Colonic mucosa (tissue), 4 donors: ENCODE measurements at regions not wholly inside any gene's neighbourhood (a gene's known extent, or its start where the extent isn't known, plus 50 kb on each side); places are given as distances from the start of the nearest gene placed in this dataset.

Experiments
- DNase-seq: peaks from one replicate; pipeline ENCODE4 v3.0.0-alpha.2; 2020
- H3K27ac ChIP-seq: fragments of 200-600 bp; one replicate; pipeline ENCODE4 v1.8.0; 2021
- H3K27me3 ChIP-seq: fragments of 200-600 bp; one replicate; pipeline ENCODE4 v1.8.0; 2021
- H3K36me3 ChIP-seq: fragments of 200-600 bp; one replicate; pipeline ENCODE4 v1.8.0; 2021
- H3K4me1 ChIP-seq: fragments of 200-600 bp; one replicate; pipeline ENCODE4 v1.8.0; 2021; ENCODE audit warnings: mild to moderate bottlenecking
- H3K4me3 ChIP-seq: fragments of 200-600 bp; one replicate; pipeline ENCODE4 v1.8.0; 2021
- H3K9ac ChIP-seq, 2 donors: one replicate each; pipeline ENCODE4 v1.7.0; 2013; ENCODE audit warnings: control low read depth in 2 of 2, low read depth in 2 of 2, low read length in 2 of 2
- H3K9me3 ChIP-seq: fragments of 200-600 bp; one replicate; pipeline ENCODE4 v1.8.0; 2021
- intact Hi-C: fragments of 100-400 bp; cut with DNase I; formaldehyde crosslinking; loops from one replicate; pipeline ENCODE4 v1.14.1; 2022
- TF ChIP-seq, protein P1 (sequence below): fragments of 200-600 bp; IDR thresholded peaks from one replicate; pipeline ENCODE4 v1.8.0; 2022; ENCODE audit warnings: antibody characterized with exemption, mild to moderate bottlenecking
- donor health status: healthy.
- donor health status: DM: no; HTN: no; CAD: no.
- donor health status: DM: no; HTN: no; CAD: no.

DNA sequence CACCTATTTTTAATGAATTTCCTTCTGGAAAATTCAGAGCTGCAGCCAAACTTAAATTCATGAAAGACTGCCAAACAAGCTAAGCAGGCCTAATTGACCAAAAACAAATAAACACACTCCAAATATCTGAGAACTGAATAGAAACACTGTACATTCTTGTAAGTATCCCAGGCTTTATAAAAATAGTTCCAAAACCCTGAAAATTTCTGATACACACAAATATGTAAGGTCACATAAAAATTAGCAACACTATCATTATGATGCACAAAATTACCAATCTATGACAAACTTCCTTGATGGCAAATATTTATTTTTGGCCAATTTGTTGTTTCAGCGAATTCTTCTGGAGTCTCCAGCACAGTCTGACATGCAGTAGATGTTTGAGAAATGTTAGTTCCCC lies 117.9 kb upstream of the UBE2E2 start:
- H3K4me3 ChIP-seq: no peak overlapping the region
- TF ChIP-seq, protein P1, sequence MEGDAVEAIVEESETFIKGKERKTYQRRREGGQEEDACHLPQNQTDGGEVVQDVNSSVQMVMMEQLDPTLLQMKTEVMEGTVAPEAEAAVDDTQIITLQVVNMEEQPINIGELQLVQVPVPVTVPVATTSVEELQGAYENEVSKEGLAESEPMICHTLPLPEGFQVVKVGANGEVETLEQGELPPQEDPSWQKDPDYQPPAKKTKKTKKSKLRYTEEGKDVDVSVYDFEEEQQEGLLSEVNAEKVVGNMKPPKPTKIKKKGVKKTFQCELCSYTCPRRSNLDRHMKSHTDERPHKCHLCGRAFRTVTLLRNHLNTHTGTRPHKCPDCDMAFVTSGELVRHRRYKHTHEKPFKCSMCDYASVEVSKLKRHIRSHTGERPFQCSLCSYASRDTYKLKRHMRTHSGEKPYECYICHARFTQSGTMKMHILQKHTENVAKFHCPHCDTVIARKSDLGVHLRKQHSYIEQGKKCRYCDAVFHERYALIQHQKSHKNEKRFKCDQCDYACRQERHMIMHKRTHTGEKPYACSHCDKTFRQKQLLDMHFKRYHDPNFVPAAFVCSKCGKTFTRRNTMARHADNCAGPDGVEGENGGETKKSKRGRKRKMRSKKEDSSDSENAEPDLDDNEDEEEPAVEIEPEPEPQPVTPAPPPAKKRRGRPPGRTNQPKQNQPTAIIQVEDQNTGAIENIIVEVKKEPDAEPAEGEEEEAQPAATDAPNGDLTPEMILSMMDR: no peak
- intact Hi-C loops: no loop called here
- DNase-seq: no peak
- H3K27ac ChIP-seq: no peak overlapping the region
- H3K9ac ChIP-seq: no peak overlapping the region
- H3K4me1 ChIP-seq: no peaks in the 10 kb centered on the region
- no peaks in the 10 kb centered on the region for H3K36me3 ChIP-seq
- no peaks in the 10 kb centered on the region for H3K27me3 ChIP-seq
- H3K9me3 ChIP-seq: no peaks in the 10 kb centered on the region

DNA sequence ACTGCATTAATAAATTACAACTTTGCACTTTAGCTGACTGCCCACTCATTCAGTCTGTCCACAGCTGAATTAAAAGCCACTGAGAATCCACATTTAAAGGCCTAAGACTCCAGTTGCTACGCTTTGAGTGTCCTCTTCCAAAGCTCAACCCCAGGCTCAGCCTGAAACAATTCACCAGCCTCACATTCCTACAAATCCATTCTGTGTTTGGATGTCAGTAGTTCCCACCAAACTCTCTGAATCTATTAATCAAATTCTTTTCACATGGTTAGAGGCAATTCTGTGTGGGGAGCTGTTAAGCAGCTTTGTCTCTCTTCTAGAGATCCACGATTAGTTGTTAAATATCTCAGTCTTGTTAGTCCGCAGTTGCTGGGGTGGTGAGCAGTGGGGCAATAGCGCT lies 116.8 kb upstream of the UBE2E2 start:
- H3K9me3 ChIP-seq: no peaks in the 10 kb centered on the region
- TF ChIP-seq, protein P1: no peak
- no peak overlapping the region for H3K4me3 ChIP-seq
- no peak overlapping the region for H3K27ac ChIP-seq
- DNase-seq: no peak
- H3K36me3 ChIP-seq: no peaks in the 10 kb centered on the region
- H3K9ac ChIP-seq: no peak overlapping the region
- intact Hi-C loops: no loop called here
- no peaks in the 10 kb centered on the region for H3K27me3 ChIP-seq
- H3K4me1 ChIP-seq: no peaks in the 10 kb centered on the region

DNA sequence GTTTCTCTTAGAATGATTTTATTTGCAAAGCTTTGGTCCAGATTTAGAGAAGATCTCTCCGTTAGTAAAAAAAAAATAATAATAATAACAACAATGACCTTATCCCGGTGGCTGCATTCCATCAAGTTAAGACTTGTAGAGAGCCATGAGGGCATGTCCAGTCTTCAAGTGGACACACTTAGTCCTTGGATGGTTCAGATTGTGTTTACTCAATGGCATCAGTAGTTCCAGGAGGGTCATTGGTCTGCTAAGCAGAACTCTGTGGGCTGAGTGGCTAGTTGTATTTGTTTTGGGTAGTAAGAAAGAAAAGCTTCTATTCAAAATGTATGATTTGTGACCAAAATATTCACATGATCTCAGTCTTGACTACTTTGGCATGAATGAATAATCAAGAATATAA lies 116.3 kb upstream of the UBE2E2 start:
- no peaks in the 10 kb centered on the region for H3K27me3 ChIP-seq
- H3K9ac ChIP-seq: no peak overlapping the region
- intact Hi-C loops: no loop called here
- TF ChIP-seq, protein P1: no peak
- DNase-seq: no peak
- no peaks in the 10 kb centered on the region for H3K36me3 ChIP-seq
- no peak overlapping the region for H3K4me3 ChIP-seq
- H3K4me1 ChIP-seq: no peaks in the 10 kb centered on the region
- no peaks in the 10 kb centered on the region for H3K9me3 ChIP-seq
- no peak overlapping the region for H3K27ac ChIP-seq

DNA sequence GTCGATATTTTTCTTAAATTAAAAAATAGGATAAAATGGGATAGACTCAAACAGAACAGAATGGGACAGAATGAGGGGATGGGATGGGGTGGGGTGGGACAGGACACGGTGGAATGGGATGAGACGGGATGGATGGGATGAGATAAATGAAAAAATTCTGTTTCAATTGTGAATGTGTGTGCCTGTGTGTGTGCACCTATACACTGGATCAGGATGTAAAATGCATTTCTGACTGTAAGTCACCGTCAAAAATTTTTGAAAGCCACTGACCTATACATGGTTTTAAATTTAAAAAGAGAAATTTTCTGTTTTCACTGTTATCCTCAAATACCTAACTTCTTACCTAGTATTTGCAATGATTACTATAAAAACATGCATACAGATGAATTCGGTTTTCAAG lies 108.7 kb upstream of the UBE2E2 start:
- H3K27ac ChIP-seq: no peak overlapping the region
- intact Hi-C loops: no loop called here
- no peak overlapping the region for H3K9ac ChIP-seq
- no peaks in the 10 kb centered on the region for H3K9me3 ChIP-seq
- H3K36me3 ChIP-seq: no peaks in the 10 kb centered on the region
- DNase-seq: no peak
- H3K4me3 ChIP-seq: no peak overlapping the region
- no peaks in the 10 kb centered on the region for H3K27me3 ChIP-seq
- TF ChIP-seq, protein P1: no peak
- H3K4me1 ChIP-seq: no peaks in the 10 kb centered on the region

DNA sequence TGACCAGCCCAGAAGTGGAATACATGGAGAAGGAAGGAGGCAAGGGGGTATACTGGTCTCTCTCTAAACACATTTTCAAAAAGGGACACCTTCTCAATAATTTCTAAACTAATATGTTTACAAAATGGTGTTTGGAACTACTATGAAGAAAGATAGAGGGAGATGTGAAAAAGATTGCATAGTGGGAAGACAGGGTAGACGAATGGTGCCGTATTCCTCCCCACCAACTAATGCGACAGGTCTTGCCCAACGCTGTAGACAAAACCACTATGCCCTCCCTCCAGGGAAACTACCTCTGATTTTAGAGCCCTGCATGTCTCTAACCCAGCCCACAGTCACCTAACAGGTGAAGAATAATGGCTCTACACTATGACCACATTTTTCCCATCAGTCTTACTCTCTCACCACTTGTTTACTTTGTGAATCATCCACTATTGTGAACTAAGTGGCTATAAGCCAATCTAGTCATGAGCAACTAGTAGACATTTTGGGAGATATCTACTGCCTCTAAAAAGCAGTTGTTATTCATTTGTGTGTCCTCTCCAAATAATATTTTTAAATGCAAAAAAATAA lies 108.2 kb upstream of the UBE2E2 start:
- Histone ChIP-seq H3K27ac (no peak overlapping the region), H3K4me1 (no peaks in the 10 kb centered on the region), H3K9ac (no peak overlapping the region), H3K9me3 (no peaks in the 10 kb centered on the region), H3K27me3 (no peaks in the 10 kb centered on the region), H3K4me3 (no peak overlapping the region), H3K36me3 (no peaks in the 10 kb centered on the region)
- TF ChIP-seq, protein P1: no peak
- no peak for DNase-seq
- intact Hi-C loops: no loop called here

DNA sequence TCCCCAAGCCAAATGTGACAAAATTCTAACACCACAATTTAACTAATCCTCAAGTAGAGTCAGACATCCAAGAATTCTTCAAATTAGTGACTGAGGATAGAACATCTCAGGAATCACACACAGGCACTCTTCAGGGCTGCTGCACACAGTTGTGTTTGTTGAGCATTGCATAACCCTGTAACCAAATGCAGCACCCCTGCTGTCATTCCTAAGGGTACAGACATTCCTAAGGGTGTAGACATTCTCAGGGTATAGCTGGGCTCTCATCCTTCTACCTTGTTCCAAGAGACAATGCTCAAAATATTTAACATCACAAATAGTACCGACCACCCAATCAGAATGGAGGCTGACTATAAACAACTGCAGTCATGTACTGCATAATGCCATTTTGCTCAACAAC lies 107.1 kb upstream of the UBE2E2 start:
- Histone ChIP-seq H3K4me1 (no peaks in the 10 kb centered on the region), H3K9ac (no peak overlapping the region), H3K27me3 (no peaks in the 10 kb centered on the region), H3K9me3 (no peaks in the 10 kb centered on the region), H3K4me3 (no peak overlapping the region), H3K27ac (no peak overlapping the region), H3K36me3 (no peaks in the 10 kb centered on the region)
- TF ChIP-seq, protein P1: no peak
- no peak for DNase-seq
- intact Hi-C loops: no loop called here
